GM23248 (cell line): ENCODE measurements at regions not wholly inside any gene's neighbourhood (a gene's known extent, or its start where the extent isn't known, plus 50 kb on each side); places are given as distances from the start of the nearest gene placed in this dataset.

Source experiments
- EZH2 ChIP-seq: fragments of 200-600 bp; sonication (generic); IDR thresholded peaks from 2 replicates; pipeline ENCODE4 v1.6.1; 2018; ENCODE audit warnings: antibody characterized with exemption, mild to moderate bottlenecking; ENCODE audit not compliant: insufficient read depth, poor library complexity, severe bottlenecking
- EZH2phosphoT487 ChIP-seq: fragments of 200-600 bp; sonication (generic); IDR thresholded peaks from 2 replicates; pipeline ENCODE4 v1.6.1; 2018; ENCODE audit warnings: antibody characterized with exemption, moderate library complexity, mild to moderate bottlenecking, low read depth; ENCODE audit not compliant: insufficient read depth

DNA sequence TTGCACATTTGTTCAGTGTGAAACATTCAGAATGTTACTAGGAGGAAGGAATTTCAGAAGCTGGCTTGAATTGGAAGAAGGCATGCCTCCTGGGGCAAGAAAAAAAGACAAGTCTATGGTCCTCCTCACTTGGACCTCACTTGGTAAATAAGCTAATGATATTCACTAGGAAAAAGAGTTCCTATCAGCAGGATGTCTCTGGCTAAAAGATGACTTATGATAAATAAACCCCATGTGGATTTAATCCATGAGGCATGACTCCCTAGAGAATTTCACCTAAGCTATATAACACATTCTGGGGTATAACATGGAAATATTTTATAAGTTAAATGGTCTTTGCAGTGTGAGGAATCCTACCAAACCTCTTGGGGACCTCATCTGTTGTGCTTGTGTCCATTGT lies 199.9 kb downstream of the LRIG3 start:
- TF ChIP-seq EZH2 (no peak), EZH2phosphoT487 (no peak)
